ENCODE measurements at regions not wholly inside any gene's neighbourhood (a gene's known extent, or its start where the extent isn't known, plus 50 kb on each side); places are given as distances from the start of the nearest gene placed in this dataset.

DNA sequence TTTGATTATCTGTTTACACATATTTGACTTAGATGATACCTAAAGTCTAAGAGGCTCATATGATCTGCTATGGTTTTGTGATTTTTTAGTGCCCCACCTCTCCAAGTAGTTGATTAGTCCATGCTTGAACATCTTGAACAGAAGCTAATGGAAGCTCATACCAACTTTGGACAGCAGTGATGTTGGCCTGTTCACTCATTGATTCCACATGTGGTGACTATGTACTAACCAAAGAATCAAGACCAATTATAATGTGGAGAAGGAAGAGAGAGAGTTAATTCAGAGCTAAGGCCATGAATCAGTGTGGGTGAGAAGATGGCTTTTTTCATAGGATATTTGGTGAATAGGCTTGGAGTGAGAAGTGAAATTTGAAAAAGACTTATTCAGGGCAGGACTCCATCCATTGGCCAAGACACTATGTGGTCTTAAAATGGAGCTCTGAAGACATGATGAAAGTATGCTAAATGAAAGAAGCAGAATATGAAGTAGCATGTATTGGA lies 178.3 kb upstream of the TWIST2 start:
- TF ChIP-seq, protein P1, sequence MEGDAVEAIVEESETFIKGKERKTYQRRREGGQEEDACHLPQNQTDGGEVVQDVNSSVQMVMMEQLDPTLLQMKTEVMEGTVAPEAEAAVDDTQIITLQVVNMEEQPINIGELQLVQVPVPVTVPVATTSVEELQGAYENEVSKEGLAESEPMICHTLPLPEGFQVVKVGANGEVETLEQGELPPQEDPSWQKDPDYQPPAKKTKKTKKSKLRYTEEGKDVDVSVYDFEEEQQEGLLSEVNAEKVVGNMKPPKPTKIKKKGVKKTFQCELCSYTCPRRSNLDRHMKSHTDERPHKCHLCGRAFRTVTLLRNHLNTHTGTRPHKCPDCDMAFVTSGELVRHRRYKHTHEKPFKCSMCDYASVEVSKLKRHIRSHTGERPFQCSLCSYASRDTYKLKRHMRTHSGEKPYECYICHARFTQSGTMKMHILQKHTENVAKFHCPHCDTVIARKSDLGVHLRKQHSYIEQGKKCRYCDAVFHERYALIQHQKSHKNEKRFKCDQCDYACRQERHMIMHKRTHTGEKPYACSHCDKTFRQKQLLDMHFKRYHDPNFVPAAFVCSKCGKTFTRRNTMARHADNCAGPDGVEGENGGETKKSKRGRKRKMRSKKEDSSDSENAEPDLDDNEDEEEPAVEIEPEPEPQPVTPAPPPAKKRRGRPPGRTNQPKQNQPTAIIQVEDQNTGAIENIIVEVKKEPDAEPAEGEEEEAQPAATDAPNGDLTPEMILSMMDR (IDR thresholded peaks at IDR 0.05) = no peak
- TF ChIP-seq POLR2A (IDR thresholded peaks at IDR 0.05) = no peak
